GM18508 (cell line): ENCODE measurements at regions not wholly inside any gene's neighbourhood (a gene's known extent, or its start where the extent isn't known, plus 50 kb on each side); places are given as distances from the start of the nearest gene placed in this dataset.
"Not testable (repeated sequence)": the region's sequence is repeated elsewhere in the genome, so short reads cannot be mapped to it uniquely, and the experiment has no call there.

Experiments
- ATAC-seq: cut with Tn5 transposase; IDR thresholded peaks from one replicate; pipeline ENCODE4 v1.9.1; 2021; ENCODE audit warnings: moderate number of reproducible peaks; ENCODE audit not compliant: insufficient read depth, unreplicated experiment

GRCh38 chr6:130602151-130602770 is 224.9 kb upstream of the SMLR1 start:
- no peak for ATAC-seq

GRCh38 chr6:130603391-130603790 is 223.8 kb upstream of the SMLR1 start:
- no peak for ATAC-seq

DNA sequence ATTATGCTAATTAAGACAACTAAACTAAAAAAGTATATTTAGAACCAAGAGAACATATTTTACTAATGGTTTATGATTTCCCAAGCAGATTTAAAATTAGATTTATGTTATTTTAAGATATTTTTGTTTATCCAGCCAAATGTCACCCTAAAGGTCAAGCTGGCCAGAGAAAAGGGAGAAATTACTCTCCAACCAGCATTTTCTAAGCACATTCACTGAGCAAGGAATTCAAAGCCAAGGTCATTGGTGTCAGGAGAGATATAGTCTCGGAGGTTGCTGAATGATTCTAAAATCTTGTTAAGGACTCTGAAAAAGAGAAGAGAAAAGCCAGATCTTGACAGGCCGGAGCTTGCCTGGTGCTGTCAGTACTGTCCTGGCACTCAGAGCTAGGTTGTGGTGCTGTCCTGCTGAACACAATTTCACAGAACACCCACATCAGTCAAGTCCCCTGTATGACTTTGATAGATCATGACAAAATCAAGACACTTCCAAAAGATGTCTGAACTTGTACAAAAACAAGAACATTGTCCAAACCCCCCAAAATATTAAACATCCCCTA is 222.3 kb upstream of the SMLR1 start:
- ATAC-seq: no peak

- ATAC-seq: no peak
Observed at GRCh38 chr6:130610303-130610702, 216.9 kb upstream of the SMLR1 start.

- no peak for ATAC-seq
Observed at GRCh38 chr6:130611366-130611765, 215.8 kb upstream of the SMLR1 start.

DNA sequence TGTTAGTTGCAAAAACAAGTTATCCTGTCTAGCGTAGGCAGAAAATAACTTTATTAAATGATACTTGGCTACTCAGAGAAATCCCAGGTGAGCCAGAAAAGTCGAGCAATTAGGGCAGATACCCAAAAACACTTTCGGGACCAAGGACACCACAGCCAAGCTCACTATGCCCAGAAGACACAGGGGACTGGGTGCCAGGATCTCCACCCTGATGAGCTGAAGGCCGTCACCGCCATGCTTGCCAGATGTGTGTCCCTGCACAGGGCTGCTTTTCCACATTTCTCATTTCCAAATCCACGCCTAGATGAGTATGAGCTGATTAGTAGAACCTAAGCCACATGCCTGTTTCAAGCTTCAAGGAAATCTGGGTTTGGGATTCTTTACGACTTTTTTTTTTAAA is 214.0 kb upstream of the SMLR1 start:
- no peak for ATAC-seq

- ATAC-seq: no peak
Observed at GRCh38 chr6:130615816-130616215, 211.4 kb upstream of the SMLR1 start.

DNA sequence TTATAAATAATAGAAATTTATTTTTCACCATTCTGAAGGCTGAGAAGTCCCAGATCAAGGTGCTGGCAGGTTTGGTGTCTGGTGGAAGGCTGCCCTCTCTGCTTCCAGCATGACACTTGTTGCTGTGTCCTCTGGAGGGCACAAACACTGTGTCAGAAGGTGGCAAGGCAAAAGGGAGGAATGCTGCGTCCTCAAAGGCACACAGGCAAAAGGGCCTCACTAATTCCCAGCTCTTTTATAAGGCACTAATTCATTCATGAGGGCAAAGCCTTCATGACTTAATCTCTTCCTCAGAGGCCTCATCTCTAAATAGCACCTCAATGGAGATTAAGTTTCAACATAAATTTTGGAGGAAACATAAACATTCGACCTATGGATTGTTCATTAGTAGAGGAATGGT is 209.5 kb upstream of the SMLR1 start:
- no peak for ATAC-seq

GRCh38 chr6:130618806-130619205 is 208.4 kb upstream of the SMLR1 start:
- not testable (repeated sequence) for ATAC-seq

GRCh38 chr6:130620338-130620781 is 206.8 kb upstream of the SMLR1 start:
- no peak for ATAC-seq

- ATAC-seq: no peak
Observed at GRCh38 chr6:130622142-130622541, 205.1 kb upstream of the SMLR1 start.

GRCh38 chr6:130624046-130624445 is 203.2 kb upstream of the SMLR1 start:
- ATAC-seq: no peak

DNA sequence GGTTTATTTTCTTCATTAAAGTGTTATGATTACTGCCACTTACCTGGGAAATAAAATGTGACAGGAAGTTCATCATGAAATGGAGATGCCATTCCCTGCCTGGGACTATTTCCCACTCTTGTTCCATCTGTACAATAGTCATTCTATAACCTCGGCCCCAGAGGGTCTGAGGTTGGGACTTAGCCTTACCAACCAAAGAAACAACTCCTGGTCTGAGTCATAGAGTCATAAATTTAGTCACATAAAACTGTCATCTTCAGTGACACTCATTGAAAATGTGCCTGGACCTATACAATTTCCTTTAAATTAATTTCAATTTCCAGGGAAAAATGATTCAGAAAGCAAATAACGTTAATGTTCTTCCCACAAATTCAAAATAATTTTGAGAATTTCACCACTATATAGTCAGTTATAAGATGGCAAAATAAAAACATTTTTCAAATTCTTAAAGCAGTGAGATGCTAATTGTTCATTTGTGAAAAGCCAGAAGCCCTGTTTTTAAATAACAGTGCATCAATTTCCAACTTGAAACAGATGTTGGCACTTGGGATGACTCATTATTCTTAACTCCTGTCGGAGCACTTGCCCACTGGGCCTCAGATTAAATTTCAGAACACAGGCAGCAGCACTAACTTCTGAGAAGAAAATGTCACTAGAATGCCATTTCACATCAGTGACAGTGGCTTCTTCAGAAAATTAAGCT is 201.2 kb upstream of the SMLR1 start:
- peak; percentile 56 for ATAC-seq

DNA sequence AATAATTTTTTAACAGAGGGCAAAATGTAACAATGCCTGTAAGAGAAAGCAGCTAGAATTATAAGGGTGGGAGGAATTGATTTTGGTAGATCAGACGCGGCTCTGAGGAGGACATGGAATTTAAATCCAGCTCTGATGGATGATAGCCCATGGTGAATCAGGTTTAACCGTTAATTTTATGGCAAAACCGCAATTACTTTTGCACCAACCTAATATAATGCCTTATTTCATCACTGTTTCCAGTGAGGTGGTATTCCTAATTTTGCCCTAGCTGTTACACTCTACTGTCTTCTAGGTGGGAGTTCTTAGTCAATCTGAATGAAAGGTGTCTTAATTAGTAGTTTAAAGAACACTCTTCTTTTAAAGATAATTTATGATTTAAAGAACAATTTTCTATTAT is 198.3 kb upstream of the SMLR1 start:
- no peak for ATAC-seq

GRCh38 chr6:130629640-130630039 is 197.6 kb upstream of the SMLR1 start:
- ATAC-seq: no peak

- no peak for ATAC-seq
Observed at GRCh38 chr6:130632277-130632676, 194.9 kb upstream of the SMLR1 start.

- no peak for ATAC-seq
Observed at GRCh38 chr6:130632897-130633296, 194.3 kb upstream of the SMLR1 start.

- no peak for ATAC-seq
Observed at GRCh38 chr6:130643361-130643760, 183.8 kb upstream of the SMLR1 start.

GRCh38 chr6:130644175-130644574 is 183.0 kb upstream of the SMLR1 start:
- no peak for ATAC-seq

DNA sequence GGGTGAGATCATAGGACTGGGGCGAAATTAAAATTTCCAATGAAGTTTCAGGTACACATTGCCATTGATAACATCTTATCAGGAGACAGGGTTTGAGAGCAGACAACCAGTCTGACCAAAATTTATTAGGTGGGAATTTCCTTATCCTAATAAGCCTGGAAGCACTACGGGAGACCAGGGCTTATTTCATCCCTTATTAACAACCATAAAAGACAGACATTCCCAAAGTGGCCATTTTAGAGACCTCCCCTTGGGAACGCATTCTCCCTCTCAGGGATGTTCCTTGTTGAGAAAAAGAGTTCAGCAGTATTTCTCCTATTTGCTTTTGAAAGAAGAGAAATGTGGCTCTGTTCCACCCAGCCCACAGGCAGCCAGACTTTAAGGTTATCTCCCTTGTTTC is 182.4 kb upstream of the SMLR1 start:
- ATAC-seq: not testable (repeated sequence)

DNA sequence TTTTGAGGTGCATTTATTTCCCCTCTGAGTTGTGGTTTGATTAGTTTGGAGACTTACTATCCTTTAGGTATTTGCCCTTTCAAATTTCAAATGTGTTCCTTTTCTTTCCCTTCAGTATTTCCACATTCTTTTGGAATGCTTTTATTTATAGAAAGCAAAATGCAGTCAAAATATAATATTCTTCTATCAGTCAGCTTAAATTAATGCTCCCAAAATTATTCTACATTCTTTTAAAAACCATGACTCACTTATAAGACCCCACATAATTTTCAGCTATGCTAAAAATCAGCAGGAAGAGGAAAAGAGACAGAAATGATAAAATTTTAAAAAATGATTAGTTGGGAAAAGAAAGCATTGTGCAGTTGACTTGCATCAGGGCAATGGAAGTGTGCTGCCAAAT is 180.0 kb upstream of the SMLR1 start:
- ATAC-seq: no peak

GRCh38 chr6:130655586-130655985 is 171.6 kb upstream of the SMLR1 start:
- ATAC-seq: no peak
